GM10248 (cell line): ENCODE measurements at regions not wholly inside any gene's neighbourhood (a gene's known extent, or its start where the extent isn't known, plus 50 kb on each side); places are given as distances from the start of the nearest gene placed in this dataset.

Experiments
- CTCF ChIA-PET: fragments of 300-600 bp; sonication (Branson Sonifier 250); formaldehyde crosslinking; extraction: SDS; loops from one replicate; lab custom pipeline; 2021; ENCODE audit warnings: antibody characterized with exemption; lab: Yijun Ruan, JAX
- POLR2A ChIA-PET: fragments of 350-650 bp; sonication (Branson Sonifier 250); formaldehyde crosslinking; extraction: SDS; loops from one replicate; lab custom pipeline; 2020; ENCODE audit warnings: antibody characterized with exemption; lab: Yijun Ruan, JAX
- DNase-seq: peaks from one replicate; pipeline ENCODE4 v3.0.0; 2012; ENCODE audit errors: extremely low spot score
- TF ChIP-seq, protein P1 (sequence below): IDR thresholded peaks from 2 replicates; pipeline ENCODE4 v1.5.1; 2012; ENCODE audit warnings: mild to moderate bottlenecking, low read depth; ENCODE audit errors: extremely low read depth, missing control alignments, control extremely low read depth

DNA sequence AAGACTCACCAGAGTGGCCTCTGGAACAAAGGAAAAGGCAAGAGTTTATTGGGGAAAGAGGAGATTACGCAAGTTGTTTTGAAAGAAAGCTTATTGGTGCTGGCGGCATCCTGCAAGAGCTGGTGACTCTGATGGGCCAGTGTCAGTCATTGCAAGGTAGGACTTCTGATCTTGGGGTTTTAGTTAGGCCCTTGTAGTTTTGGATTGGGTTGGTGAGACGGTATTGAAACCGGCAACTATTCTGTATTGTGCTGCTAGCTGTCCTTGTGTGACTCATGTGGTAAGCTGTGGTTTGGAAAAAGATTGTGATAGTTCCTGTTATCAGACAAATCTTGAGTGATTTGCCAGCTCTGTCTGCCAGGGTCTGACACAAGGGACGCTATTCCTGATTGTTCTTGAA is 159.1 kb upstream of the PIEZO2 start:
- ChIA-PET POLR2A (no interaction called here), CTCF (interaction anchor here (2.2 to 2.6 kb wide), 3 partner anchors 9 to 246 kb away, joined by 8 to 10 read pairs (median 8); no protein-coding TSS in a partner anchor)
- DNase-seq: no peak
- TF ChIP-seq, protein P1, sequence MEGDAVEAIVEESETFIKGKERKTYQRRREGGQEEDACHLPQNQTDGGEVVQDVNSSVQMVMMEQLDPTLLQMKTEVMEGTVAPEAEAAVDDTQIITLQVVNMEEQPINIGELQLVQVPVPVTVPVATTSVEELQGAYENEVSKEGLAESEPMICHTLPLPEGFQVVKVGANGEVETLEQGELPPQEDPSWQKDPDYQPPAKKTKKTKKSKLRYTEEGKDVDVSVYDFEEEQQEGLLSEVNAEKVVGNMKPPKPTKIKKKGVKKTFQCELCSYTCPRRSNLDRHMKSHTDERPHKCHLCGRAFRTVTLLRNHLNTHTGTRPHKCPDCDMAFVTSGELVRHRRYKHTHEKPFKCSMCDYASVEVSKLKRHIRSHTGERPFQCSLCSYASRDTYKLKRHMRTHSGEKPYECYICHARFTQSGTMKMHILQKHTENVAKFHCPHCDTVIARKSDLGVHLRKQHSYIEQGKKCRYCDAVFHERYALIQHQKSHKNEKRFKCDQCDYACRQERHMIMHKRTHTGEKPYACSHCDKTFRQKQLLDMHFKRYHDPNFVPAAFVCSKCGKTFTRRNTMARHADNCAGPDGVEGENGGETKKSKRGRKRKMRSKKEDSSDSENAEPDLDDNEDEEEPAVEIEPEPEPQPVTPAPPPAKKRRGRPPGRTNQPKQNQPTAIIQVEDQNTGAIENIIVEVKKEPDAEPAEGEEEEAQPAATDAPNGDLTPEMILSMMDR: no peak

DNA sequence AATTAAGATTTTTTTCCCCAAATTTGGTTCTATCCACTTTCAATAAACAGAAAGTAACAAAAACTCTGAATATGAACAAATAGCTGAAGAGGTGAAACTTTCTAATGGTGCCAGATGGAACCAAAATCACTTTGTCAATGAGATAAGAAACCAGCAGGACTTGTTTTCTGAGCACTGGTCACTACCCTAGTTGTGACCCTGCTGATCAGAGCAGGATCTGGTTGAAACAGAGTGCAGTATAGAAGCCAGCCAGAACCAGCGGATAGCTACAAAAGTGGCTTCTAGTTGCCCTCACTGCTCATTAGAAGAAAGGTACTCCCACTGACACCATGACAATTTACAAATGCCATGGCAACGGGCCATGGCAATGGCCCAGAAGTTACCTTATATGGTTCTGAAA is 158.3 kb upstream of the PIEZO2 start:
- ChIA-PET POLR2A (no interaction called here), CTCF (interaction anchor here (0.9 to 2.6 kb wide), 4 partner anchors 9 to 246 kb away, joined by 3 to 10 read pairs (median 8); no protein-coding TSS in a partner anchor)
- no peak for DNase-seq
- TF ChIP-seq, protein P1: no peak

DNA sequence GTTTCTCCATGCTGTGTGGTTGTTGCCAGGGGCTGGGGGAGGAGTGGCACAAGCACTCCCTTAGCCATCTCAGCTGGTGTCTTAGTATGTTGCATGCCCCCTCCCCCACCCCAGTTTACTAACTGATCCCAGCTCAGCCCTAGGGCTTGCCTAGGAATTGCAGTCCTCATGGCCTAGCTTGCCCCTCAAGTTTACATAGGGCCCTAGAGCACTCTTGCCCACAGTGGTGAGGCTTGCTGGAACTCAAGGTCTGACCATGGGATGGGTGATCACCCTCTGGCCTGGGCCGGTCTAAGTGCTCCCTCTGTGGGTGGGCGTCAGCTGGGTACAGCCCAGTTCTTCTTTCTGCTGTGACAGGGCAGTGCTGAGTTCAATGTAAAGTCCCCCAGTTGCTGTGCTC is 156.1 kb upstream of the PIEZO2 start:
- POLR2A ChIA-PET: no interaction called here
- CTCF ChIA-PET: interaction anchor here (1.0 to 1.3 kb wide), 3 partner anchors 10 to 213 kb away, joined by 3 read pairs; no protein-coding TSS in a partner anchor
- TF ChIP-seq, protein P1: no peak
- DNase-seq: no peak

DNA sequence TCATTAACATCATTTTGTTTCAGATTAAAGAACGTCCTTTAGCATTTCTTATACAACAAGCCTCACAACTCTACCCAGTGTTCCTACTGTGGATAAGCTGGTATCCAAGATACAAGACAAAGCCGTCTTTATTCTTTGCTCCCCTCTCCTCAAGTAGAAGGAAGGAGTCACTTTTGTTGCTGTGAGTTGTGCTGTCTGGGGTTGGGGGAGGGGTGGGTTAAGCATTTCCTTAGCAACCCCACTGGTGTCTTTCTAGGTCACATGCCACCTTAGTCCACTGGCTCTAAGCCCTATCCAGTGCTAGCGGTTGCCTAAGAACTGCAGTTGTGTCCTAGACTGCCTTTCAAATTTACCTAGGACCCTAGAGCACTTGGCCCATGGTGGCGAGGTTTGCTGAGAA is 155.6 kb upstream of the PIEZO2 start:
- TF ChIP-seq, protein P1: no peak
- DNase-seq: no peak
- ChIA-PET CTCF (interaction anchor here (1.0 to 1.3 kb wide), 2 partner anchors 72 to 213 kb away, joined by 3 read pairs; no protein-coding TSS in a partner anchor), POLR2A (no interaction called here)

DNA sequence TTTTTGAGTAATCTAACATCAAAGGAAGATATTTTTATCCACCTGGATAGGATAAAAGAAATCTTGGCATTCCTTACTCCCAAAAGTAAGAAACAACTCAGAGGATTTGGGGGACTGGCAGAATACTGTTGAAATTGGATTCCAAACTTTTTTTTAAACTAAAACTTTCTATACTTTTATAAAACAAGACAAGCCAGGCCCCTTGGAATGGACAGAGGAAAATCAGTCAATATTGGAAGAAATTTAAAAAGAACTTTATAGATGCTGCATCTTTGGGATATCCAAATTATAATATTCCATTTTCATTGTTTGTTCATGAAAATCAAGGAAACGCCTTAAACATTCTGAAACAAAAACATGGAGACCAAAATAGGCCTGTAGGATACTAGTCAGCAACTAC is 147.6 kb upstream of the PIEZO2 start:
- TF ChIP-seq, protein P1: no peak
- DNase-seq: no peak
- POLR2A ChIA-PET: no interaction called here
- CTCF ChIA-PET: interaction anchor here (1.0 to 1.6 kb wide), 4 partner anchors 10 to 254 kb away, joined by 3 to 8 read pairs (median 3); no protein-coding TSS in a partner anchor

DNA sequence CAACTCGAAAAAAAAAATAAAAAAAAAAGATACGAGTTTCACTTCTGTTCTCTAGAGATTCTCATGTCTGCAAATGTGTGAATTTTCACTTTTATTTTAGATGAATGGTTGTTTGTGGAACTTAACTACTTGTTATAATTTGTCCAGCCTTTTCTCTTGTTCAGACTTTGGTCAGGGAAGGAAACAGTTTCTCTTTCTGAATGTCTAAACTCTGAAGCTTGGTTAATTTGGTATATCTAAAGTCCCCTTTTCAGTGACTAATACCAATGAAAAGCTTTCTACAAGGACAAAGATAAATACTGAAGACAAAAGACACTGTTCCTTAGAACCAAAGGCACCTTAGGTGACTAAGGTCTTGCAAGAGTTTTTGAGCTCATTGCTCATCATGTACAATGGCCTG is 144.4 kb upstream of the PIEZO2 start:
- DNase-seq: peak; percentile 15
- CTCF ChIA-PET: interaction anchor here (1.8 to 2.5 kb wide), 2 partner anchors 17 to 21 kb away, joined by 5 to 12 read pairs; no protein-coding TSS in a partner anchor
- TF ChIP-seq, protein P1: no peak
- POLR2A ChIA-PET: no interaction called here
